NCI-H82 (cell line): ENCODE measurements at regions not wholly inside any gene's neighbourhood (a gene's known extent, or its start where the extent isn't known, plus 50 kb on each side); places are given as distances from the start of the nearest gene placed in this dataset.
"Not testable (repeated sequence)": the region's sequence is repeated elsewhere in the genome, so short reads cannot be mapped to it uniquely, and the experiment has no call there.

Experiments
- DNase-seq: peaks from one replicate; lab custom pipeline; 2025; lab: John Stamatoyannopoulos, UW

GRCh38 chr6:12546410-12547002, 170.1 kb upstream of the PHACTR1 start:
- no peak for DNase-seq

- DNase-seq: no peak
These were observed 168.0 kb upstream of the PHACTR1 start for GRCh38 chr6:12548526-12548925.

- not testable (repeated sequence) for DNase-seq
These were observed 167.1 kb upstream of the PHACTR1 start for GRCh38 chr6:12549445-12549844.

GRCh38 chr6:12554820-12555219, 161.7 kb upstream of the PHACTR1 start:
- DNase-seq: not testable (repeated sequence)

- DNase-seq: no peak
These were observed 161.3 kb upstream of the PHACTR1 start for GRCh38 chr6:12555267-12555666.

- no peak for DNase-seq
These were observed 160.8 kb upstream of the PHACTR1 start for GRCh38 chr6:12555781-12556180.

- no peak for DNase-seq
These were observed 158.8 kb upstream of the PHACTR1 start for GRCh38 chr6:12557765-12558164.

- DNase-seq: no peak
These were observed 156.3 kb upstream of the PHACTR1 start for GRCh38 chr6:12560315-12560714.

GRCh38 chr6:12566618-12567123, 149.9 kb upstream of the PHACTR1 start:
- no peak for DNase-seq

- no peak for DNase-seq
These were observed 148.9 kb upstream of the PHACTR1 start for GRCh38 chr6:12567682-12568081.

GRCh38 chr6:12569646-12570045, 146.9 kb upstream of the PHACTR1 start:
- DNase-seq: no peak

GRCh38 chr6:12570461-12571030, 146.0 kb upstream of the PHACTR1 start:
- DNase-seq: no peak

- no peak for DNase-seq
These were observed 143.4 kb upstream of the PHACTR1 start for GRCh38 chr6:12572896-12573827.

GRCh38 chr6:12575961-12576360, 140.6 kb upstream of the PHACTR1 start:
- no peak for DNase-seq

GRCh38 chr6:12576389-12576788, 140.2 kb upstream of the PHACTR1 start:
- no peak for DNase-seq

GRCh38 chr6:12577124-12577850, 139.3 kb upstream of the PHACTR1 start:
- no peak for DNase-seq

GRCh38 chr6:12578097-12578496, 138.5 kb upstream of the PHACTR1 start:
- DNase-seq: no peak

GRCh38 chr6:12578751-12579150, 137.8 kb upstream of the PHACTR1 start:
- no peak for DNase-seq

- DNase-seq: no peak
These were observed 136.3 kb upstream of the PHACTR1 start for GRCh38 chr6:12580290-12580689.

GRCh38 chr6:12582421-12583110, 134.0 kb upstream of the PHACTR1 start:
- no peak for DNase-seq

- DNase-seq: no peak
These were observed 131.7 kb upstream of the PHACTR1 start for GRCh38 chr6:12584631-12585405.
